CD8-positive, alpha-beta memory T cell (primary cell): ENCODE measurements at regions not wholly inside any gene's neighbourhood (a gene's known extent, or its start where the extent isn't known, plus 50 kb on each side); places are given as distances from the start of the nearest gene placed in this dataset.

Experiments used
- CTCF ChIA-PET: fragments of 350-600 bp; sonication (Branson Sonifier 250); formaldehyde crosslinking; loops from one replicate; lab custom pipeline; 2021; ENCODE audit warnings: antibody characterized with exemption; lab: Charles Lee
- POLR2A ChIA-PET: fragments of 350-600 bp; sonication (Branson Sonifier 250); formaldehyde crosslinking; loops from one replicate; lab custom pipeline; 2021; ENCODE audit warnings: antibody characterized with exemption; lab: Charles Lee
- DNase-seq, 5 donors: peaks; one replicate each; pipeline versions ENCODE4 v3.0.0 to v3.0.0-alpha.2; 2020 to 2022; ENCODE audit warnings: mixed read lengths in 1 of 5
- H3K27ac ChIP-seq: one replicate; pipeline ENCODE4 v1.7.0; 2013; ENCODE audit warnings: low read depth, mild to moderate bottlenecking, low read length, moderate library complexity
- H3K27me3 ChIP-seq: 2 replicates; pipeline ENCODE4 v1.7.0; 2013; ENCODE audit warnings: low read length, mild to moderate bottlenecking; ENCODE audit not compliant: insufficient read depth, poor library complexity, severe bottlenecking
- H3K36me3 ChIP-seq: 2 replicates; pipeline ENCODE4 v1.7.0; 2013; ENCODE audit warnings: mild to moderate bottlenecking, low read length, moderate library complexity; ENCODE audit not compliant: insufficient read depth
- H3K4me1 ChIP-seq: 2 replicates; pipeline ENCODE4 v1.7.0; 2013; ENCODE audit warnings: mild to moderate bottlenecking, low read length, moderate library complexity; ENCODE audit not compliant: insufficient read depth
- H3K4me3 ChIP-seq: 2 replicates; pipeline ENCODE4 v1.7.0; 2013; ENCODE audit warnings: mild to moderate bottlenecking, low read length
- H3K9me3 ChIP-seq: 2 replicates; pipeline ENCODE4 v1.7.0; 2013; ENCODE audit warnings: mild to moderate bottlenecking, low read length
- H3K27ac Mint-ChIP-seq, 8 donors: one replicate each; pipeline ENCODE4 v1.8.0; 2020 to 2021; ENCODE audit warnings: mixed read lengths in 8 of 8, mild to moderate bottlenecking in 6 of 8, inconsistent platforms in 3 of 8, moderate library complexity in 3 of 8
- H3K27me3 Mint-ChIP-seq, 2 donors: one replicate each; pipeline ENCODE4 v1.8.0; 2020 to 2021; ENCODE audit warnings: mixed read lengths in 2 of 2, mild to moderate bottlenecking in 1 of 2, moderate library complexity in 1 of 2
- H3K36me3 Mint-ChIP-seq, 3 donors: one replicate each; pipeline ENCODE4 v1.8.0; 2020 to 2021; ENCODE audit warnings: mixed read lengths in 3 of 3, inconsistent platforms in 1 of 3, mild to moderate bottlenecking in 1 of 3
- H3K4me1 Mint-ChIP-seq, 3 donors: one replicate each; pipeline ENCODE4 v1.8.0; 2020 to 2021; ENCODE audit warnings: mixed read lengths in 3 of 3, inconsistent platforms in 1 of 3, mild to moderate bottlenecking in 1 of 3
- H3K4me3 Mint-ChIP-seq, 7 donors: one replicate each; pipeline ENCODE4 v1.8.0; 2020 to 2021; ENCODE audit warnings: mixed read lengths in 7 of 7, mild to moderate bottlenecking in 6 of 7, moderate library complexity in 4 of 7, inconsistent platforms in 2 of 7
- H3K9me3 Mint-ChIP-seq, 5 donors: one replicate each; pipeline ENCODE4 v1.8.0; 2020 to 2022; ENCODE audit warnings: mixed read lengths in 5 of 5, mild to moderate bottlenecking in 3 of 5, moderate library complexity in 2 of 5, inconsistent platforms in 1 of 5

- H3K9me3 Mint-ChIP-seq: no peaks in the 10 kb centered on the region
- H3K27ac Mint-ChIP-seq: no peak overlapping the region
- H3K4me1 Mint-ChIP-seq: peaks cover 7 to 21% (median 10%) of the 10 kb centered on the region in 3 donors
- H3K27me3 Mint-ChIP-seq: no peaks in the 10 kb centered on the region
- H3K4me3 Mint-ChIP-seq: no peak overlapping the region
- peak; percentile 42 to 93 (median 89) for DNase-seq
- peaks cover 2 to 3% (median 2%) of the 10 kb centered on the region in 3 donors for H3K36me3 Mint-ChIP-seq
- Histone ChIP-seq H3K36me3 (no peaks in the 10 kb centered on the region), H3K27me3 (no peaks in the 10 kb centered on the region), H3K4me1 (peaks cover 20% of the 10 kb centered on the region), H3K4me3 (peak overlapping the region; percentile 97), H3K27ac (peak overlapping the region; percentile 91), H3K9me3 (no peaks in the 10 kb centered on the region)
- CTCF ChIA-PET: interaction anchor here (0.7 to 6.5 kb wide), 14 partner anchors 9 to 1023 kb away, joined by 3 to 80 read pairs (median 3); a partner anchor contains a TSS
- POLR2A ChIA-PET: interaction anchor here (0.6 to 6.1 kb wide), 49 partner anchors 8 to 1749 kb away, joined by 3 to 231 read pairs (median 6); partner anchors contain the start of gene ZNF184
These were observed 100.6 kb upstream of the PRSS16 start for GRCh38 chr6:27146706-27147505.

- Histone ChIP-seq H3K27ac (peak overlapping the region; percentile 91), H3K4me3 (no peak overlapping the region), H3K9me3 (no peaks in the 10 kb centered on the region), H3K36me3 (no peaks in the 10 kb centered on the region), H3K4me1 (peaks cover 11% of the 10 kb centered on the region), H3K27me3 (no peaks in the 10 kb centered on the region)
- H3K27me3 Mint-ChIP-seq: no peaks in the 10 kb centered on the region
- peaks cover under 1 to 1% (median under 1%) of the 10 kb centered on the region in 3 donors for H3K36me3 Mint-ChIP-seq
- H3K27ac Mint-ChIP-seq: peak overlapping the region in 3 of 8 donors; percentile 14 to 55 (median 37)
- H3K4me3 Mint-ChIP-seq: peak overlapping the region in 3 of 7 donors; percentile 11 to 75 (median 65)
- H3K4me1 Mint-ChIP-seq: peaks cover 2 to 16% (median 8%) of the 10 kb centered on the region in 3 donors
- no peaks in the 10 kb centered on the region for H3K9me3 Mint-ChIP-seq
- POLR2A ChIA-PET: interaction anchor here (1.9 to 6.1 kb wide), 2 partner anchors 16 to 1025 kb away, joined by 21 to 231 read pairs; a partner anchor contains a TSS
- CTCF ChIA-PET: interaction anchor here (0.8 to 6.5 kb wide), 3 partner anchors 8 to 21 kb away, joined by 4 to 80 read pairs (median 18); a partner anchor contains a TSS
- DNase-seq: no peak
These were observed 99.1 kb upstream of the PRSS16 start for GRCh38 chr6:27148404-27148795.

- H3K9me3 Mint-ChIP-seq: no peaks in the 10 kb centered on the region
- H3K4me1 Mint-ChIP-seq: peaks cover 2 to 11% (median 3%) of the 10 kb centered on the region in 3 donors
- no peak overlapping the region for H3K4me3 ChIP-seq
- no peaks in the 10 kb centered on the region for H3K36me3 ChIP-seq
- ChIA-PET POLR2A (interaction anchor here (1.1 kb wide), 1 partner anchor 689 kb away, joined by 5 read pairs; a partner anchor contains a TSS), CTCF (interaction anchor here (0.9 to 6.5 kb wide), 5 partner anchors 13 to 723 kb away, joined by 3 to 80 read pairs (median 4); a partner anchor contains a TSS)
- no peak overlapping the region for H3K27ac ChIP-seq
- no peaks in the 10 kb centered on the region for H3K27me3 ChIP-seq
- no peaks in the 10 kb centered on the region for H3K36me3 Mint-ChIP-seq
- H3K9me3 ChIP-seq: no peaks in the 10 kb centered on the region
- DNase-seq: no peak
- H3K4me1 ChIP-seq: peaks cover 7% of the 10 kb centered on the region
- peak overlapping the region in 1 of 8 donors; percentile 14 for H3K27ac Mint-ChIP-seq
- H3K27me3 Mint-ChIP-seq: no peaks in the 10 kb centered on the region
- H3K4me3 Mint-ChIP-seq: no peak overlapping the region
These were observed 98.4 kb upstream of the PRSS16 start for GRCh38 chr6:27149150-27149549.

GRCh38 chr6:27154696-27155095, 92.8 kb upstream of the PRSS16 start:
- peak overlapping the region in 7 of 8 donors; percentile 0 to 92 (median 38) for H3K27ac Mint-ChIP-seq
- no peaks in the 10 kb centered on the region for H3K9me3 Mint-ChIP-seq
- H3K4me3 Mint-ChIP-seq: peak overlapping the region; percentile 7 to 70 (median 53)
- H3K36me3 ChIP-seq: no peaks in the 10 kb centered on the region
- POLR2A ChIA-PET: interaction anchor here (1.1 to 4.0 kb wide), 4 partner anchors 8 to 28 kb away, joined by 3 to 26 read pairs (median 14); a partner anchor contains a TSS
- no peaks in the 10 kb centered on the region for H3K27me3 ChIP-seq
- no peaks in the 10 kb centered on the region for H3K27me3 Mint-ChIP-seq
- peak overlapping the region; percentile 18 for H3K4me3 ChIP-seq
- no peak overlapping the region for H3K27ac ChIP-seq
- no peaks in the 10 kb centered on the region for H3K9me3 ChIP-seq
- peak in 1 of 5 donors; percentile 30 for DNase-seq
- CTCF ChIA-PET: interaction anchor here (0.5 to 5.0 kb wide), 4 partner anchors 11 to 739 kb away, joined by 3 to 35 read pairs (median 3); no protein-coding TSS in a partner anchor
- peaks cover 29 to 38% (median 34%) of the 10 kb centered on the region in 3 donors for H3K4me1 Mint-ChIP-seq
- peaks cover 15% of the 10 kb centered on the region for H3K4me1 ChIP-seq
- H3K36me3 Mint-ChIP-seq: peaks cover 0 to 2% (median 0%) of the 10 kb centered on the region in 3 donors

GRCh38 chr6:27156874-27157458, 90.5 kb upstream of the PRSS16 start:
- H3K4me1 Mint-ChIP-seq: peaks cover 31 to 44% (median 39%) of the 10 kb centered on the region in 3 donors
- H3K36me3 Mint-ChIP-seq: peaks cover 0 to 2% (median 0%) of the 10 kb centered on the region in 3 donors
- H3K4me1 ChIP-seq: peaks cover 15% of the 10 kb centered on the region
- peak overlapping the region; percentile 79 to 93 (median 84) for H3K4me3 Mint-ChIP-seq
- DNase-seq: no peak
- H3K27ac ChIP-seq: peak overlapping the region; percentile 51
- no peaks in the 10 kb centered on the region for H3K9me3 Mint-ChIP-seq
- no peaks in the 10 kb centered on the region for H3K27me3 ChIP-seq
- H3K27me3 Mint-ChIP-seq: no peaks in the 10 kb centered on the region
- no peaks in the 10 kb centered on the region for H3K36me3 ChIP-seq
- ChIA-PET CTCF (interaction anchor here (0.6 to 5.0 kb wide), 6 partner anchors 9 to 733 kb away, joined by 3 to 35 read pairs (median 4); a partner anchor contains a TSS), POLR2A (interaction anchor here (0.7 to 4.0 kb wide), 3 partner anchors 10 to 1826 kb away, joined by 12 to 26 read pairs (median 19); a partner anchor contains a TSS)
- no peaks in the 10 kb centered on the region for H3K9me3 ChIP-seq
- H3K4me3 ChIP-seq: peak overlapping the region; percentile 75
- peak overlapping the region in 6 of 8 donors; percentile 23 to 85 (median 74) for H3K27ac Mint-ChIP-seq

DNA sequence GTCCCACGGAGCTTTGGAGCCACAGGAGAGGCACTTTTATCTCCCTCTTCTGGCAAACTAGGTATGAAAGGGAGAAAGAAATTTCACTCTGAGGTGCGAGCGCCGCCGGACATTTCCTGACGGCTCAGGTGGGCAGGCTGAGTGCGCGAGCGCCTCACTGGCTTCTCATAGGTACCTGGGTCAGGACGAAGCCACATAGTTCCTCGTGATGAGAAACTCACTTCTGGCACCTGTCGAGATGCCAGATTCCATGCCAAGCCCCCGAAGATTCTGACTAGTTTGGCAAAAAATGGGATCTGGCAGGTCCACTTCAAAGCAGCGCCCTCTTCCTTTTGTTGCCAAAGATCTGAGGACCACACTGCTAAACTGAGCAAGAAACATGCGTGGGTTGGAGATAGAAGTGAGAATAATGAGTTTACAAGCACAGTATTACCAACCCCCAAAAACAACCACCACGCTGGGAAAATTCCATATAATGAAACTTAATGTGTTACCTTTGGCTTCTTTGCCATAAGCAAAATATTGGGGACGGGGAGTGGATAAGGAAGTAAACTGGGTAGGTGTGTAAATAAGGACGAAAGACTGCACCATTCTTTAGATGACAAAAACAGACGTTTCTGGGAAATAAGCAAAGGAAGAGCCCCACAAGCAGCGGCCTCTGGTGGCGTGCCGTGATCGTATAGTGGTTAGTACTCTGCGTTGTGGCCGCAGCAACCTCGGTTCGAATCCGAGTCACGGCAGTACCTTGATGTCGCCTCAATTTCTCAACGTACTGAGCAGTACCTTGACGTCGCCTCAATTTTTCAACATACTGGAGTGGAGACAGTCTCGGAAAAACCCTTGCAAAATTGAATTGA, 89.8 kb upstream of the PRSS16 start:
- Histone ChIP-seq H3K27me3 (no peaks in the 10 kb centered on the region), H3K9me3 (no peaks in the 10 kb centered on the region), H3K36me3 (no peaks in the 10 kb centered on the region), H3K4me3 (peak overlapping the region; percentile 75), H3K4me1 (peaks cover 15% of the 10 kb centered on the region), H3K27ac (peak overlapping the region; percentile 51)
- H3K27me3 Mint-ChIP-seq: no peaks in the 10 kb centered on the region
- ChIA-PET POLR2A (interaction anchor here (1.2 to 4.0 kb wide), 2 partner anchors 11 to 25 kb away, joined by 19 to 26 read pairs; a partner anchor contains a TSS), CTCF (interaction anchor here (1.3 to 5.0 kb wide), 3 partner anchors 12 to 595 kb away, joined by 3 to 35 read pairs (median 4); no protein-coding TSS in a partner anchor)
- H3K4me3 Mint-ChIP-seq: peak overlapping the region; percentile 79 to 93 (median 84)
- DNase-seq: peak; percentile 71 to 88 (median 76)
- H3K9me3 Mint-ChIP-seq: no peaks in the 10 kb centered on the region
- H3K27ac Mint-ChIP-seq: peak overlapping the region; percentile 52 to 90 (median 78)
- H3K36me3 Mint-ChIP-seq: peaks cover 0 to 2% (median 0%) of the 10 kb centered on the region in 3 donors
- peaks cover 31 to 44% (median 39%) of the 10 kb centered on the region in 3 donors for H3K4me1 Mint-ChIP-seq

DNA sequence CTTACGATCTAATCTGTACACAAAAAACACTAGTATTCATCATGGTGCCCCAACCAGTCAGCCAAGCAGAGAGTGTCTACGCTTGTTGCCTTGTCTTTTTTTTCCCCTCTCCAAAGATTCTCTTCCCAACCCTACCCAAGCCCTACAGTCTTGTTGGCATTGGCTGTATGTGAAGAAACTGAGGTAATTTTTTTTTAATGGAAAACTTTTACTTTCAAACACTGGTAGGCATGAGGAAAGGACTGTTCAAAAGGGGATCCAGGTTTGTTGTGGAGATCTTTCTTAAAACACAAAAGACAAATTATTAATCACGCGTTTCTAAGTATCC, 89.2 kb upstream of the PRSS16 start:
- no peaks in the 10 kb centered on the region for H3K27me3 ChIP-seq
- no peaks in the 10 kb centered on the region for H3K27me3 Mint-ChIP-seq
- H3K36me3 ChIP-seq: no peaks in the 10 kb centered on the region
- no peak overlapping the region for H3K4me3 ChIP-seq
- H3K36me3 Mint-ChIP-seq: peaks cover 0 to 2% (median 0%) of the 10 kb centered on the region in 3 donors
- no peak for DNase-seq
- no peaks in the 10 kb centered on the region for H3K9me3 Mint-ChIP-seq
- H3K27ac ChIP-seq: no peak overlapping the region
- peak overlapping the region; percentile 79 to 93 (median 84) for H3K4me3 Mint-ChIP-seq
- ChIA-PET CTCF (interaction anchor here (1.0 to 6.3 kb wide), 5 partner anchors 11 to 637 kb away, joined by 3 to 24 read pairs (median 8); partner anchors contain the start of gene ZNF184), POLR2A (interaction anchor here (0.6 to 0.8 kb wide), 2 partner anchors 11 to 19 kb away, joined by 3 to 5 read pairs; a partner anchor contains a TSS)
- no peaks in the 10 kb centered on the region for H3K9me3 ChIP-seq
- peaks cover 15% of the 10 kb centered on the region for H3K4me1 ChIP-seq
- peaks cover 31 to 44% (median 39%) of the 10 kb centered on the region in 3 donors for H3K4me1 Mint-ChIP-seq
- H3K27ac Mint-ChIP-seq: peak overlapping the region in 7 of 8 donors; percentile 52 to 85 (median 76)
